OCI-LY7 (cell line): ENCODE measurements at regions not wholly inside any gene's neighbourhood (a gene's known extent, or its start where the extent isn't known, plus 50 kb on each side); places are given as distances from the start of the nearest gene placed in this dataset.

Source experiments
- BruUV-seq: library from RNA; stranded (reverse); fragments of 400-500 nt; replicated peaks from 2 replicates; lab custom pipeline; 2021; lab: Mats Ljungman, UMichigan
- CTCF ChIA-PET: fragments of 300-600 bp; sonication (Branson Sonifier 250); formaldehyde crosslinking; loops from one replicate; lab custom pipeline; 2022; ENCODE audit warnings: antibody characterized with exemption; ENCODE audit not compliant: unreplicated experiment; lab: Charles Lee
- POLR2A ChIA-PET: fragments of 300-600 bp; sonication (Branson Sonifier 250); formaldehyde crosslinking; loops from one replicate; lab custom pipeline; 2022; ENCODE audit warnings: antibody characterized with exemption; lab: Charles Lee
- DNase-seq: peaks from one replicate; pipeline ENCODE4 v3.0.0-alpha.2; 2015; ENCODE audit warnings: low spot score
- H2AFZ ChIP-seq: fragments of 200-600 bp; sonication (generic), shearing (Covaris generic); 2 replicates; pipeline ENCODE4 v1.6.1; 2014; ENCODE audit warnings: mild to moderate bottlenecking, antibody characterized with exemption, low read length, moderate library complexity
- H3K27ac ChIP-seq: fragments of 200-600 bp; sonication (generic); 2 replicates; pipeline ENCODE4 v1.5.1; 2014; ENCODE audit warnings: mixed run types, low read depth, mild to moderate bottlenecking, moderate library complexity, low read length, inconsistent platforms; ENCODE audit not compliant: poor library complexity, severe bottlenecking
- H3K36me3 ChIP-seq: fragments of 200-600 bp; sonication (generic); 2 replicates; pipeline ENCODE4 v1.6.1; 2014; ENCODE audit warnings: mild to moderate bottlenecking, antibody characterized with exemption, low read length, moderate library complexity, mixed read lengths; ENCODE audit not compliant: insufficient read depth
- H3K4me1 ChIP-seq: fragments of 200-600 bp; sonication (generic); 2 replicates; pipeline ENCODE4 v1.5.1; 2014; ENCODE audit warnings: mild to moderate bottlenecking, low read length; ENCODE audit not compliant: insufficient read depth, poor library complexity, severe bottlenecking
- H3K4me2 ChIP-seq: fragments of 200-600 bp; sonication (generic); 2 replicates; pipeline ENCODE4 v1.6.1; 2014; ENCODE audit warnings: mild to moderate bottlenecking, low read length
- H3K4me3 ChIP-seq: fragments of 200-600 bp; sonication (generic); 2 replicates; pipeline ENCODE4 v1.5.1; 2014; ENCODE audit warnings: mild to moderate bottlenecking, low read depth, low read length; ENCODE audit not compliant: poor library complexity, severe bottlenecking
- H3K79me2 ChIP-seq: fragments of 200-600 bp; sonication (generic); 2 replicates; pipeline ENCODE4 v1.6.1; 2016; ENCODE audit warnings: low read depth, mild to moderate bottlenecking, low read length, moderate library complexity, mixed read lengths; ENCODE audit not compliant: insufficient read depth
- H3K9me2 ChIP-seq: fragments of 200-600 bp; sonication (generic); 2 replicates; pipeline ENCODE4 v1.6.1; 2016; ENCODE audit warnings: mild to moderate bottlenecking, low read length, mixed read lengths; ENCODE audit not compliant: insufficient read depth
- H3K9me3 ChIP-seq: fragments of 200-600 bp; sonication (generic); 2 replicates; pipeline ENCODE4 v1.6.1; 2014; ENCODE audit warnings: mild to moderate bottlenecking, mixed run types, low read length, mixed read lengths
- H4K20me1 ChIP-seq: fragments of 200-600 bp; sonication (generic); 2 replicates; pipeline ENCODE4 v1.6.1; 2014; ENCODE audit warnings: mild to moderate bottlenecking, antibody characterized with exemption, low read length, moderate library complexity, mixed read lengths; ENCODE audit not compliant: insufficient read depth
- EZH2phosphoT487 ChIP-seq: fragments of 200-600 bp; sonication (generic); IDR thresholded peaks from 2 replicates; pipeline ENCODE4 v1.6.1; 2018; ENCODE audit warnings: low read depth, borderline replicate concordance, mild to moderate bottlenecking, mixed run types, antibody characterized with exemption, low read length, moderate library complexity, mixed read lengths
- intact Hi-C: fragments of 100-400 bp; cut with micrococcal nuclease; formaldehyde crosslinking; loops from one replicate; pipeline ENCODE4 v1.10.0; 2022; ENCODE audit not compliant: unreplicated experiment
- TF ChIP-seq, protein P1 (sequence below): fragments of 200-600 bp; sonication (generic); conservative IDR thresholded peaks from 2 replicates; pipeline ENCODE4 v1.5.1; 2014; ENCODE audit warnings: mild to moderate bottlenecking, antibody characterized with exemption, low read length, moderate library complexity, mixed read lengths

- H3K27ac ChIP-seq = no peak overlapping the region
- no peaks in the 10 kb centered on the region for H3K36me3 ChIP-seq
- no peaks in the 10 kb centered on the region for H3K79me2 ChIP-seq
- H3K9me2 ChIP-seq = no peaks in the 10 kb centered on the region
- H3K4me3 ChIP-seq = no peak overlapping the region
- H3K4me2 ChIP-seq = no peak overlapping the region
- no TSS peak for BruUV-seq
- intact Hi-C loops = no loop called here
- POLR2A ChIA-PET = interaction anchor here (0.5 to 0.6 kb wide), 3 partner anchors 172 to 537 kb away, joined by 3 read pairs; no protein-coding TSS in a partner anchor
- TF ChIP-seq, protein P1, sequence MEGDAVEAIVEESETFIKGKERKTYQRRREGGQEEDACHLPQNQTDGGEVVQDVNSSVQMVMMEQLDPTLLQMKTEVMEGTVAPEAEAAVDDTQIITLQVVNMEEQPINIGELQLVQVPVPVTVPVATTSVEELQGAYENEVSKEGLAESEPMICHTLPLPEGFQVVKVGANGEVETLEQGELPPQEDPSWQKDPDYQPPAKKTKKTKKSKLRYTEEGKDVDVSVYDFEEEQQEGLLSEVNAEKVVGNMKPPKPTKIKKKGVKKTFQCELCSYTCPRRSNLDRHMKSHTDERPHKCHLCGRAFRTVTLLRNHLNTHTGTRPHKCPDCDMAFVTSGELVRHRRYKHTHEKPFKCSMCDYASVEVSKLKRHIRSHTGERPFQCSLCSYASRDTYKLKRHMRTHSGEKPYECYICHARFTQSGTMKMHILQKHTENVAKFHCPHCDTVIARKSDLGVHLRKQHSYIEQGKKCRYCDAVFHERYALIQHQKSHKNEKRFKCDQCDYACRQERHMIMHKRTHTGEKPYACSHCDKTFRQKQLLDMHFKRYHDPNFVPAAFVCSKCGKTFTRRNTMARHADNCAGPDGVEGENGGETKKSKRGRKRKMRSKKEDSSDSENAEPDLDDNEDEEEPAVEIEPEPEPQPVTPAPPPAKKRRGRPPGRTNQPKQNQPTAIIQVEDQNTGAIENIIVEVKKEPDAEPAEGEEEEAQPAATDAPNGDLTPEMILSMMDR = no peak
- TF ChIP-seq EZH2phosphoT487 = no peak
- H4K20me1 ChIP-seq = no peaks in the 10 kb centered on the region
- H3K4me1 ChIP-seq = no peaks in the 10 kb centered on the region
- CTCF ChIA-PET = no interaction called here
- H3K9me3 ChIP-seq = no peaks in the 10 kb centered on the region
- H2AFZ ChIP-seq = no peak overlapping the region
- DNase-seq = no peak
Measured at GRCh38 chr5:74332682-74333081, 307.8 kb downstream of the ENC1 start.

DNA sequence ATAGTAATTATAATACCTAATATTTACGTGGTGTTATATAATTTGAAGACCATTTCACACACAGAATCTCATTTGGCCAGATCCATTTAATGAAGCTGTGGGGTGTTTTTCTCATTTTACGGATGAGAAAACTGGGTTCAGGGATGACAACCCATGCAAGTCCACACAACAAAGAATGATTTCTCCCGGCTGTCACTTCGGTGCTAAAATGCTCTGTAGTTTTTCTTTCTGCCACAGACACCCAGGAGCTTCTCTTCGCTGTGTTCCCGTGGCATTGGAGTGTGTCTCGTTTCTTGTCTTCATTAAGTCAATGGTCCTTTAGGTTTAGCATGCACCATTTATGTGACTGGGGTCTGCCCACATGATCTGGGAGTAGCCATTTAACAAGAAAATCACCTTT is 308.5 kb downstream of the ENC1 start:
- H4K20me1 ChIP-seq = no peaks in the 10 kb centered on the region
- intact Hi-C loops = no loop called here
- no TSS peak for BruUV-seq
- H3K27ac ChIP-seq = no peak overlapping the region
- no peaks in the 10 kb centered on the region for H3K9me2 ChIP-seq
- DNase-seq = no peak
- TF ChIP-seq, protein P1 = no peak
- TF ChIP-seq EZH2phosphoT487 = no peak
- ChIA-PET CTCF (no interaction called here), POLR2A (no interaction called here)
- no peaks in the 10 kb centered on the region for H3K79me2 ChIP-seq
- no peaks in the 10 kb centered on the region for H3K36me3 ChIP-seq
- peaks cover 3% of the 10 kb centered on the region for H3K4me1 ChIP-seq
- no peak overlapping the region for H2AFZ ChIP-seq
- no peak overlapping the region for H3K4me2 ChIP-seq
- no peaks in the 10 kb centered on the region for H3K9me3 ChIP-seq
- H3K4me3 ChIP-seq = no peak overlapping the region

DNA sequence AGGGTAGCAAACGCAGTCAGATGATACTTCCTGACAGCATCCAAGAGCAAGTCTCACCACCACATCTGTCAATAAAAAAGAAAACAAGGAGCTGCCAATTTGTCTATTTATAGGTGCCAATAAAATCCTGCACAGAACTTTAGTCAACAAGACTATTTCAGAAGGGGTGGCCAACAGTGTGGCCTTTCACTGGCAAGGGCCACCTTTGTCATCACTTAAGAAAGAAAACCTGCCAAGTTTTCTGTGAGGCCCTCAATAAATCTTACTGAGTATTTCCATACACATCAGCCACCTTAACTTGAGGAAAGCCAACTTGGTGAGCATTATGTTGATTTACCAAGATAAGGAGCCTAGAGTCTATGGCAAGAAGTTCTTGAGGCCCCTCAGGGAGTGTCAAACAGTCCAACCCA is 312.3 kb downstream of the ENC1 start:
- TF ChIP-seq, protein P1 = no peak
- TF ChIP-seq EZH2phosphoT487 = no peak
- H3K36me3 ChIP-seq = no peaks in the 10 kb centered on the region
- H3K4me3 ChIP-seq = no peak overlapping the region
- no peaks in the 10 kb centered on the region for H4K20me1 ChIP-seq
- BruUV-seq = no TSS peak
- DNase-seq = no peak
- no peak overlapping the region for H3K27ac ChIP-seq
- intact Hi-C loops = no loop called here
- peaks cover 10% of the 10 kb centered on the region for H3K4me1 ChIP-seq
- H2AFZ ChIP-seq = no peak overlapping the region
- no peak overlapping the region for H3K4me2 ChIP-seq
- ChIA-PET POLR2A (interaction anchor here (0.5 kb wide), 1 partner anchor 9 kb away, joined by 3 read pairs; no protein-coding TSS in a partner anchor), CTCF (no interaction called here)
- H3K9me3 ChIP-seq = no peaks in the 10 kb centered on the region
- no peaks in the 10 kb centered on the region for H3K79me2 ChIP-seq
- no peaks in the 10 kb centered on the region for H3K9me2 ChIP-seq
